Hematopoietic multipotent progenitor cell treated with erythropoietin and hydrocortisone succinate and interleukin-3 and kit ligand, for 4 days (in vitro differentiated cells): ENCODE measurements at regions not wholly inside any gene's neighbourhood (a gene's known extent, or its start where the extent isn't known, plus 50 kb on each side); places are given as distances from the start of the nearest gene placed in this dataset.
A peak's percentile ranks its signal among the peaks of the same experiment; 100 is the strongest.

ENCODE experiments used
- DNase-seq: peaks from one replicate; pipeline ENCODE4 v3.0.0-alpha.2; 2015

DNA sequence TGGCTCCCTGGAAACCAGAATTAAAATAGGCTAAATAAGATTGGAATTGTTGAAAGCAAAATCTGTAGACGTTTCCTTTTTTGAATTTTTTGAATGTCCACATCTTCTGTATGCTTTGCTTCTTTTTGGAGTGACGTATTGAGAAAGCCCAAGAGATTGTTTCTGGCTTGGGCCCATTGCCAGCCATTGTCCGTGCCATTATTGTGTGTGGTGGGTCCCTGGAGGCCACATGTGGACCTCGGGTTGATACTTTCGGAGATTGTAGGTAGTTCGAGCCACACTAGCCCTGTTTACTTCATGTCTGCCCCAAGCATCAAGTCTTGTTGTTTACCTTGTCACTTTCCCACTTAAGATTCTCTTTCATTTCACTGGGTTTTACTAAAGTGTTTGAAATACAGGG is 106.0 kb downstream of the PALM2AKAP2 start:
- no peak for DNase-seq

DNA sequence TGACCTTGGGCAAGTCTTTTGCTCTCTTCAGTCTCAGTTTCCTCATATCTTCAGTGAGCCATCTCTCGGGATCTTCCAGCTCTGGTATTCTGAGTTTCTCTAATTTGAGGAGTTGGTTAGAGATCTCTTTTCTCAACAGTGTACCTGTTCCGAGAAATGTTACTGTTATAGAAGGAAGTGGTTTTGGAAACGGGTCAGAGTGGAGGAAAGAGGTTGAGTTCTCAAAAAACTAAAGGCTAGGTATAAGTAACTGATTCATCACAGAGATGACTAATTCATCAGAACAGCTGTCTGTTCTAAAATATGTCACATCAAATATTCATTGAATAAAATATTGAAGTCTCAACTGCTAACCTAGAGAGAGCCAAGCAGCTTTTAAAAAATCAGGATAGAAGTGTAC is 106.6 kb downstream of the PALM2AKAP2 start:
- no peak for DNase-seq

DNA sequence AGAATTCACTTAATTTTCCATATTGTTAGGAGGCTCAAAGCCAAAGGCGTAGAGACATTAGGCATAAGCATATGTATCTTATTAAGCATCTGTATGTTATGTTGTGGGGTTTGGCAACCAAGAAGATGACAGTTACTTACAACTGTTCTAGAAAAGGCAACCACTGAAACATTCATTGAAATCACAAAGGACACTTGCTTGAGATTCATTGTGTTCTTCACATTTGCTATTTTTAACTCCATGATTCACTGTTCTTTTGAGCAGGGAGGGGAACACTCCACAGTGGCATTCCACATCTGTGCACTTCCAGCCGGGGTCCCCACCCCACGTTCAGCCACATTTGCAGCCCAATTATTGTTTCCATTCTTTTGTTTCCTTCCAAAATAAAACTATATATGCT is 107.1 kb downstream of the PALM2AKAP2 start:
- no peak for DNase-seq

DNA sequence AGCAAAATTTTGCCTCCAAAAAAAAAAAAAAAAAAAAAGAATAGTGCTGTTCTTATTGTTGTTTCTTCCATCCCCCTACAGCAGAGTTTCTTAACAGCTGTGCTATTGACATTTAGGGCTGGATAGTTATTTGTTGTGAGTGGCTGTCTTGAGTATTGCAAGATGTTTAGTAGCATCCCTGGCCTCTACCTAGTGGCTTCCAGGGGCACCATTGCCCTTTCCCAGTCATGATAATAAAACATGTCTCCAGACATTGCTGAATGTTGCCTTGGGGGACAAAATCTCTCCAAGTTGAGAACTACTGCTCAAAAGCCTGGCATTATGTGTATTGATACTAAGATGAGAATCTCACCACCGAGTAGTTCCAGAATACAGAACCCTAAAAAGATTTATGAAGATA is 108.7 kb downstream of the PALM2AKAP2 start:
- DNase-seq, result no peak

DNA sequence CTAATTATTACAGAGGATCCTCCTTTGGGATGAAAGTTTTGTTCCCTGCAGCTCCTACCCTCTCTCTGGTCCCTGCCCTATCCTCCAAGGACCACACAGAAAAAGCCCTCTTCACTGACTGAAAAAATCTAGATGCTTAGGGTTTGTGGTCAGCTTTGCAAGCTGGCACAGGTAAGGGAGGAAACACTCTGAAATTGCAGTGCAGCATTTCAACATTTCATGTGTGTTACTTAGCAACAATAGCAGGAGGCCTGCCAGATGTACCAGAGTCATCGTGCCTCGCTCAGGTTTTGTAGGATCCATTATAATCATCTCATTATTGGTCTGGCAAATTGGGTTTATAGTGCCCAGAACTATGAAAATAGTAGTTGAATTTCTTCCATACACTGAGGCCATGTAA is 109.5 kb downstream of the PALM2AKAP2 start:
- DNase-seq, result no peak

DNA sequence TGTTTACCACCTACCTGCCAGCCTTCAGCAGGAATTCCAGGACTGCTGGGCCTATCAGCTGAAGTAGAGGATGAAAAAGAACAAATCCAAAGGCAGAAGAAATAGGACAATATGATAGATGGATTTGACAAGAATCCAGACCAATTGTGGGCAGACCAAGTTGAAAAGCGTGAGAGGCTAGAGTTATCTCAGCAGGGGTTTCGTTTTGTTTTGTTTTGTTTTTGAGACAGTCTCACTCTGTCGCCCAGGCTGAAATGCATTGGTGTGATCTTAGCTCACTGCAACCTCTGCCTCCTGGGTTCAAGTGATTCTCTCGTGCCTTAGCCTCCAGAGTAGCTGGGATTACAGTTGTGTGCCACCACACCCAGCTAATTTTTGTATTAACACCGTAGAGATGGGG is 113.2 kb downstream of the PALM2AKAP2 start:
- no peak for DNase-seq

DNA sequence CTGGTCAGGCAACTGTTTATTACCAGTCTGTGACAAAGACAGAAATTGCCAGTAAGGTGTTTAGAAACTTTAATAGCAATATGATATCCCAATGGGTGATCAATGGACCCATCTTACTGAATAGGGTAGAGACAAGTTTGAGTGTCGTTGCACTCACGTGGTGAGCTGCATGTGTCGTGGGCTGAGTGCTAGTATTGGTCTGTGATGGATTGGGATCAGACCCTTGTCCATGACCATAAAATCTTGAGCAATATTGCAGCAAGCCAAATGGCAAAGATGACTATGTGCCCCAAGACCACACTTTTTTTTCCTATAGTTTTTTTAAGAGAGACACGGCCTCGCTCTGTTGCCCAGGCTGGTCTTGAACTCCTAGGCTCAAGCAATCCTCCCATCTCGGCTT is 114.5 kb downstream of the PALM2AKAP2 start:
- no peak for DNase-seq

DNA sequence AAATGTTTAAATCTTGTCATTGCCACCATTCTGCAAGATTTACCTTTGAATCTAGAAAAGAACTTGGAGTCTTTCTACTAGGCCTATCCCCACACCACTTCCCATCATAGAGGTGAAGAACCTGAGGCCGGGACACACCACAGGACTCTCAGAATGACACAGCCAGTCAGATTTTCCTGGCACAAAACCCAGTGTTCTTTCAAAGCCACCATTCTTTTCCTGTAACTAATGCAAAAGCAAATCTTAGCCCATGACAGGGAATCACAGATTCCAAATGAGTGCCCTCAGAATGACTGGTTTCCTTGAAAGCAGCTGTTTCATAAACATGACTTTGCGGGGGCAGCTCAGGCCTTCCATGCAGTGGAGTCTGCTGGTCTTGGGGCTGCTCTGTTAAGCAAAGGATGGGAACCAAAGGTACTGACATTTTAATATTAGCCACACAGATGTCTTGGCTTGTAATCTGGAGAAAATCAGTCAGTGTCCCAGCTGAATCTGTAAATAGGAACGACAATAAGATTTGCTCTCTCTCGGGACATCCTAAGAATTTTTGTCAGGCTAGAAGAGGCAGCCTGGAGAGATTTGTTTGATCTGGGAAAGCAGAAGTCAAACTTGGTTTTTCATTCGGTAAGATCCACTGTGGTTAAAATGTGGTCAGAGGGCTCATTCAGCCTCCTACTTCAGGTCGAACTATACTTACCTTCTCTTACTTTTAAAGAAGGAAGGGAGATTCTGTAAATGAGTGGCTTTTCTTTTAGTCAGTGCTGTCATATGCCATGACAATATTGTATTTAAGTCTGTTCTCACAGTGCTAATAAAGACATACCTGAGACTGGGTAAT is 115.1 kb downstream of the PALM2AKAP2 start:
- peak; percentile 39 for DNase-seq

DNA sequence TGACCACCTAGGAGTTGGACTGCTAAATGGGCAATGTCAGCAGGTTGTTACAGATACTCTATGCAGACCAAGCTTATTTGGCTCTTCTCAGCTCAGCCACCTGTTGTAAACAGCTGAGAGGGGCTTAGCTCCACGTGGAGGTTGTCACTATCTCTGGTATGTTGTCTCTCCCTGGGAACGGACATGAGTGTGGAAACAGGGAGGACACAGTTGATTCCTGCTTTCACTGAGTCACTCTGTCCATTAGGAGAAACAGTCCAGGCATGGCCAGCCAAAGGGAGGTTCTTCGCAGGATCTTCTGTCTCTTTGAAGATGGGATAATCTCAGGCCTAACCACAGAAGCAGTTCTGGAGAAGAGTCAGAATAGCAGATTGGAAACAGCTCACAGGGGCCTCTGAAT is 121.2 kb downstream of the PALM2AKAP2 start:
- DNase-seq, result no peak

DNA sequence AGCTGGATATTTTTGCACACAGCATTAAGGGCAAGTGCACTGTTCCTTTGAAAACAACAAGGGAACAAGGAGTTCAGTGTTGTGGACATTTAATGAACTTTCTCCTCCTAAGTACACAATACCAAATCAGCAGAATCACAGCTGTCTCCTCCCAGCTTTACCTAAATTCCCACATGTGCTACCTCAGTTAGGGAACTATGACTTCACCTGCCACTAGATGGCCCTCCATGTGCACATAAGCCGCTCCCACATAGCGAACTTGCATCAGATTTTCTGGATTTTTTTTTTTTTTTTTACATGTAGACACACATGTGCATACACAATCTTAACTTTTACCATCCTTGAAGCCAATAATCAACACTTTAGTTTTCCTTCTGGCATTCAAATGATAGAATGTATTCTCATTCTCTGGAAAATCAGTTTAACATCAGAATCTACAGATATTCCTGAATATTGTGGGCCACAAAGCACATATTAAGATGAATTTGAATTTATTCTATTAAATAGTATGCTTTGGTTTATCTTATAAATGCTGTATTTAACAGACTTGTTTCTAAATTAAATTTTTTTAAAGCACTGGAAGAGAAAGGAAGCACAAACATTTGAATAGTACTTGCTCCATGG is 123.6 kb downstream of the PALM2AKAP2 start:
- peak; percentile 89 for DNase-seq

DNA sequence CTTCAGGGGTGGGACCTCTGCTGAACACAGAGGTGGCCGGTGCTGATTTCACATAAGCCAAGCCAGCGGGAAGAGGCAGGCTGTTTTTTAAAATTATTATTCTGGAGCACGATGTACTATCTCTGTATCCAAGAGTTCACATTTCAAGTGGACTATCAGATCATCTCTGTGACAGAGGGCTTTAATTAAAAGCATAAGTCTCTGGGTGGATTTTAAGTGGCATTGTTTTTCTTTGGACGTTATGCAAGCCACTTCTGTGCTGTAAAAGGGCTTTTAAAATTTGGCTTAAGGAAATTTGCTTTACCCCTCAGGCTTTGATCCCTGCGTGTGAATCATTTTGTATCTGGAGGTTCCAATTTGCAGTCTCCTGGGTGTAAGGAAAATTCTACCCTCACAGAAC is 124.7 kb downstream of the PALM2AKAP2 start:
- no peak for DNase-seq

DNA sequence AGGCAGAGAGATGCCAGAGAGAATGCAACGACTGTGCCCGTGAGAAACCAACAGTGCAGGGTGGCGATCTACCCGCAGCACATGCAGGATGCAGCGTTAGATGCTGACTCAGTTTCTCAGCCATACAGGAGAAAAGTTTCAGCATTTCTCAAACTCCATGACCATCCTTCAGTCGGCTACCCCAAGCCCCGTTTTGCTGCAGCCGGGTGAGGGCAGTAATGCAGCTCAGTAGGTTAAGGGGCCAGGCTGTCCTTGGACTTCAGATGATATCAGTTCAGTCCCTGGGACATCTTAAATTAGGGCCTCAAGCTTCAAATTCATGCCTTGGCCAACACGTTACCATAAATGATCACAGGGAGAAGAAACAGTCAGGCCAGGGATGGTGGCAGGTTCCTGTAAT is 125.5 kb downstream of the PALM2AKAP2 start:
- DNase-seq, result no peak

DNA sequence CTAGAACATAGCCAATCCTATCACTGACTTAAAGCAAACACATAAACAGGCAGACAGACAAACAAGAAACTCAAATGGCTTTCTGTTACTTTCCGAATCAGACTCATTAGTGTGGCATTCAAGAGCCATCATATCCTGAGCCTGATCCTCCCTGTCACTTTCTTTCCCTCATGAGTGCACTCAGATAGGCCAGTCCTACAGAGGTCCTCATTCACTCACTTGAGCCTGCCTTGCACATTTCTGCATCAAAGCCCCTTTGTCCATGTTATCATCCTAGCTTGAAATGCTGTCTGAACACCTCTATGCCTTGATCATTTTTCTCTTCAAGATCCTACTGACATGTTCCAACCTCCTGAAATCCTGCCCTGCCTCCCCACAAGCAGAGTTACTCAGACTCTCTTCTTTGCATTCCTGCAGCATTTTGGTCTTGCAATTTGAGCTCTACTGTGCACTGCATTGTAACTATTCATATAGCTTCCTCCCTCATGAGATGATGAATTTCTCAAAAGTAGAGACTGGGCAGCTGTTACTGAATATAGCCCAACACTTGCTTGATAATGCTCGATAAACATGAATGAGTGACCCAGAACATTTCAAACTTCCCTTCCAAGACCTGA is 126.9 kb downstream of the PALM2AKAP2 start:
- no peak for DNase-seq

DNA sequence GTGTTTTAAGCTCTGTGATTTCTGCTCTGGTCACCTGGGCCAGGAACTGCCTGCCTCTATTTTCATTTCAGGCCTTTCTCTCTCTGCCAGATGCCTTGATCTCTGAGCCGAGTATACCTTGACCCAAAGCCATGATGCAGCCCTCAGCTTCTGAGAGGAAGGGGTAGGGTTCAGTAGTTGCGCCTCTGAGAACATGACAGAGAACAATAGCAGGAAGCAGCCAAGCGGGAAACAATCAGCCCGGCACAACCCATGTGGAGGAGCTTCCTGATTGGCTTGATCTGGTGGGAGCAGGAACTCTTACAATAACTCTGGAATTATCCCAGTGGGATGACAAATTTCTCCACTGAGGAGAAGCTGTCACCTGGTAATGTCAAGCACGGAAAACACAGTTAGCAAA is 127.4 kb downstream of the PALM2AKAP2 start:
- DNase-seq, result no peak

DNA sequence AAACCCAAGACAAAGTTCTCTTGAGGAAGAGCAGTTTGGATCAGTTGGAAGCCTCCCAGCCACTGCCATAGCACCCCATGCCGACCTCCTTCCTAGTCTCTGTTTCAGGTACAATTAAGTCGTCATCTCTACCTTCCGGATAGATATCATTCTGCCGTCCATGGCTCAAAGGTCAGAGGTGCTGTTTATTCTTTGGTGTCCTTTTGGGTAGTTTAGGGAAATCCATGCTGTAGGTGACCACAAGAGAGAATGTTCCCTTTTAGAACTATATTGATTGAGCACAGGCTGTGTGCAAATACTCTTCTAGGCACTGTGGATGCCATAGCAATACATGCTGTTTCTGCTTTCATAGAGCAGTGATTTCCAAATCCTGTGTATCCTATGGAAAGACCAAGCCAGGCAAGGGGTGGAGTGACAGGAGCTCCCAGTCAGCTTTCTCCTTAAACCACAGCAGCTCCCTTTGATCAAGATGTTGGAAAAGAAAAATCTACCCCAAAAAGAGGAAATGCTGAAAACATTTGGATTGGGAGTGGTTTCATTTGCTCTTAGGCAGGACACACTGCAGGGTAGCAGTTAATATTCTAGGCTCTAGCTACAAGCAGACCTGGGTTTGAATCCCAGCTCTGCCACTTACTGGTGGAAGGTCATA is 127.9 kb downstream of the PALM2AKAP2 start:
- no peak for DNase-seq

DNA sequence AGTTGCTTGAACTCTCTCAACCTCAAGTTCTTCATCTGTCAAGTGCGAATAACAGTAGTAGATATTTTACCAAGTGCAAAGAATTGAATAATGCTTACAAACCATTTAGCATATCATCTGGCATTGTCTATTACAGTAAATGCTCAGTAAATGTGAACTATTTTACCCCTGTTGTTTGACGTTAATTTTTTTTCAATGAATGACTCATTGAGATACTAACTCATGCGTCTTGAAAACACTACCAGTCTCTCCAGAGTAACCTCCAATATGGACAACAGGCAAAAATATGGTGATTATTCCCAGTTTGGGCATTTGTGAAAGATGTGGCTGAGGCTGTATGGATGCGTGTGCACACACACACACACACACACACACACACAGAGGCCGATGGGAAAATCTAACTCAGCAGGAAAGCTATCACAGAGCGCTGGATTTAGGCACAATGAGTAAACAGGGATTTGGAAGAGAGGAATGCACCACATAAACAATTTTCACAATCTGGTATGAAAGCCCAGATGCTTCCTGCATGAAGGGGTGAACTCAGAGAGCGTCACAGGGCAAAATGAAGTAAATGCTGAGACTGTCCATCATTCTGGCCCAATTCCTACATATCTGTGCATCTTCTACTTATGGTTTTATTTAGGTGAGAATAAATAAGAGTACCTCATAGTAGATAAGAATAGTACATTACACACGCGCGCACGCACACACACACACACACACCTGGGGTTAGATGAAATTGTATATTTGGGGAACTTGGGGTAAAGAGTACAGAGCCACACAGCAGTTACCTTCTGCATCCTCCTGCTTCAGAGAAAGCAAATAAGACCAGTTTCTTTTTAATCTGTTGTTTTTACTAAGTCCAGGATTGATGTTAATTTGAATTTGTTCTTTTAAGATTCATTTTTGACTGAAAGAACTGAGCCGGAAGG is 128.7 kb downstream of the PALM2AKAP2 start:
- DNase-seq, result no peak

DNA sequence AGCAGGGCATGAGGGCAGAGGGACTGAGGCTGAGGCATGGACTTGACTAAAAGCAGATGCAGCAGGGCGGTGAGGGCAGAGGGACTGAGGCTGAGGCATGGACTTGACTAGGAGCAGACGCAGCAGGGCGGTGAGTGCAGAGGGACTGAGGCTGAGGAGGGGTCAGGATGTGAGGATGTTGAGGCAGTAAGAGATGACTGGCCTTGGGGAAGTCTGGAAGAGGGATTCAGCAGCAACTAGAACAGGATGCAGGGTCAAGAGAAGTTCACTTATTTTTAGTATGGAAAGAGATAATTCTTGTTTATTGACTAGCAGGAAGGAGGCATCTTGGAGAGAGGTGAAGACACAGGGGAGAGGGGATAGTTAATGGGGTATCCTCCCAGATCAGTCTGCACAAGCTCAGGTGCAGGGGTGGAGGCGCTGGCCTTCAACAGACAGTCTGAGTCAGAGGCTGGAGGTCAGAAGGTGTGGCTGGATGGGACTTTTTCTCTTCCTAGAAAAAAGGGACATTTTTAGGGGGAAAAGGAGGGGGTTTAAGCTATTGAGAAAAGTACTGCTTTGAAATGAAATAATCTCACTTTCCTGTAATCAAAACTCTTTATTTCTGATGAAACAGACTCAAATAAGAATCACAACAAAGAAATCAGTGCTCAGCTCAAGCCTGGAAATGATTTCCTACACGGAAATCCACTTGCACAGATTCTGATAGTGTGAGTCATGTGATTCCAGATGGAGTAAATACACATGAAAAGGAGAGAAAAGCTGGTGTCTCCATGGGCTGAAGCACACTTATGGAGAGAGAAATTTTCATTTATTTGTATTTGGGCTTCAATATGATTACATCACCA is 130.9 kb downstream of the PALM2AKAP2 start:
- DNase-seq, result no peak

DNA sequence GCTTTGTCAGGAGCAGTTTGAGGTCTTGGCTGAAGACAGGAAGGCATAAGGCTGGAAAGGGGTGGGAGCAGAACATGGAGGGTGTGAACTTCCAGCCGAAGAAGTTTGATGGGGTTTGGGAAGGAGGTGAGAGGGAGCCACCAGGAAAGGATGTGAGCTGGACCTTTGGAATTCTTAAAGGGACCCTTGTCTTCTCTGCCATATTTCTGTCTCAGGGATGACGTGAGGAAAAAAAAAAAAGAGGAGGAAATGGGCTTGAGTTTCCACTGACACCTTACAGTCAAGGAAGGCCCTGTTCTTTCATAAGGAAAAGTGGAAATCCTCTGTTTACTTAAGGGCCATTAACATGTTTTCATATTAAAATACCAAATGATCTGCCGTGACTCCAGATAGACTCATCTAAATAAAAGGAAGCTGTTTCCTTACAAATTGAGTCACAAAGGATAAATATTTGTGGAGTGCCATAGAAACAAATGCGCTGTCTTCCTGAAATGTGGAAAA is 132.1 kb downstream of the PALM2AKAP2 start:
- DNase-seq, result no peak

DNA sequence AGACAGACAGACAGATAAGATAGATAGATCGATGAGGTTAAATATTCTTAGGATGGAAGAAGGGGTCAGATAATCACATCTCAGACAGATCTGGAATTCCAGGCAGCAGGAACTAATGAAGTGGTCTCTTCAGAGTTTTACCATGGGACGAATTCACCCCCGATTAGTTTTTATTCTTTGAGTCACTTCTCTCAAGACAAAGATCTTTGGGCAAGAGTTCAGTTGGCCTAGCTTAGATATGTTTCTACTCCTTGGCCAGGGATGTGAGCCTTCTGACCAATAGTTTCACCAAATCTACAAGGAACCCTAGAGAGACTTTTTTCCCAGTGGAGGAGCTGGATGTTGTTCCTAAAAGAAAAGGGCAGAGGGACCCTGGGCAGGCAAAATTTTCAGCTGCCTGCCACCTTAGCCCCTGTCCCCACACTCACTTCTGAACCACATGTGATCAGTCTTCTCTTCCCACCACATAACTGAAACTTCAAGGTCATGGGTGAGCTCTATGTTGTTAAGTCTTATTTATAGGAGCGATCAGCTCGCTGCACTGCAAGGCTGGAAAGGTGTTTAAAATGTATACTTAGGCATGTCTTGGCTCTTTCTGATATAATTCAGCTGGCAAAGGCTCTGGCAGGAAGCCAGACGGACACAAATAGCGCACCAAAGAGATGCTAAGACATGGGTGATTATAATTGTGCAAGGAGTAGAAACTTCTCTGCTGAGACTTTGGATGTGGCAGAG is 132.9 kb downstream of the PALM2AKAP2 start:
- DNase-seq, result no peak

DNA sequence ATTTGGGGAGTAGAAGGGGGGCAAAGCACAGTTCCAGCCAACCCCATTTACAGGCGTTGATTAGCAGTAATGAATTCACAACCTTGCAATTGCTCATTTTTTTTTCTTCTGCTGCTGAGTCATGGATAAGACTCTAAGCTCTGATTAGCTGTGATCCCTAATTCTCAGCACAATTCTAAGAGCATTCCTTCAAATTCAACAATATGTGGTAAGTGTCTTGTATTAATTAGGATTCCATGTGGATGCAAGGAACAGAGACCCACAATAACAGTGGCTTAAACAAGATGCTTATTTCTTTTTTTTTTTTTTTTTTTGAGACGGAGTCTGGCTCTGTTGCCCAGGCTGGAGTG is 133.4 kb downstream of the PALM2AKAP2 start:
- no peak for DNase-seq
